SK-MEL-5 (cell line): ENCODE measurements at regions not wholly inside any gene's neighbourhood (a gene's known extent, or its start where the extent isn't known, plus 50 kb on each side); places are given as distances from the start of the nearest gene placed in this dataset.
"Not testable (repeated sequence)": the region's sequence is repeated elsewhere in the genome, so short reads cannot be mapped to it uniquely, and the experiment has no call there.

Experiments
- DNase-seq: peaks from one replicate; pipeline ENCODE4 v3.0.0-alpha.2; 2016; ENCODE audit warnings: low read depth, low spot score
- in situ Hi-C: cut with HindIII; loops from 2 replicates; pipeline ENCODE4 v1.10.0; 2016; ENCODE audit warnings: low sequenced_read_pairs, high pct_unique_total_duplicates, low pct_unique_long_range_greater_than_20kb

DNA sequence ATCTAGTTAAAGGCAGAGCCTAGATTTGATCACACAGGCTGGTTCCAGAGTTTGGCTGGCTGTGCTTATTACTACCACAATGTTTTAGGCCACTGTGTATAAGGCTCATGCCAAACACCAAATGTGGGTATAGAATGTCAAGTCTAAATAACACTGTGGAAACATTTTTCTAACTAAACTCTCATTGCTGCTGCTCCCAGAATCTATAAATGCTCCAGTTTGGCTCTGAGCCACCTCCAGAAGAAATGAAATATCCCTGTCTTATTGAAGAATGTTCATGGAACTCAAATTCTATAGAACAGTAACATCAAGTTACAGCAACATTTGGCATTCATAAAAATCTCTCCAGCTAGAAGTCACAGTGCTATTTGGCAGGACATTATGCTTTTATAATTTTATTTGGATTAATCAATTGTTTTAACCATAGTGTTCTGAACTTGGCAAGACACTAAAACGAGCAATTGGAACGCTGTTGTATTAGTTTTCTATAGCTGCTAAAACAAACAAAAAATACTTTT lies 178.1 kb upstream of the COX7C start:
- DNase-seq, result no peak
- in situ Hi-C loops, result no loop called here

DNA sequence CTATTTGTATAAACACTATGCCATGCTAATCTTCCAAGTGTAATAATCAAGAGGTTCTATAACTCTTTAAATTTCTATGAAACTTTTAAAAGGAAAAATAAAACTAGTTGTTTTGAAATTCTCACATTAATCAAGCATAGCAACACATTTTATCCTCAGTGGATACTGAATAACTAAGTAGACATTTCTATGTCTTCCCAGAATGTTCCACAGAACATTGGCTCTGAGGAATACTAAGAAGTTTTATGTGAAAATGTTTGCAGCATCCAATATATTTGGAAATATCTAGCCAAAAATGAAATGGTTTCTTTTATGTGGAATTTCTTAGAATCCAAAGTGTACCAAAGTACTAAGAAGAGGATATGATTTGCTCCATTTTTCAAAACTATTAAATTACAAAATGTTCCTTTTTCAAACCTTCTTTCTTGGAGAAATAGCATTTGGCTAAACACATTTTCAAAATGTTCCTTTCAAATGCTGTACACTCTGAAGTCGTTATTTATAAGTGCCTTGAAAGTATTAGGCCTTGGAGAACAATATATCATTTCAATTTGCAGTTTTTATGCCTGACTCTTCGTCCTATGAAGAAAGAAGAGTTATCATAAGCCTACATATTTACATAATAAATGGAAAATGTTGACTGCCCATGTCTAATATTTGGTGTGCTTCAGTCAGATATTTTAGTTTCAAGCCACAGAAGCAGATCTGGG lies 175.6 kb upstream of the COX7C start:
- no peak for DNase-seq
- in situ Hi-C loops, result no loop called here

DNA sequence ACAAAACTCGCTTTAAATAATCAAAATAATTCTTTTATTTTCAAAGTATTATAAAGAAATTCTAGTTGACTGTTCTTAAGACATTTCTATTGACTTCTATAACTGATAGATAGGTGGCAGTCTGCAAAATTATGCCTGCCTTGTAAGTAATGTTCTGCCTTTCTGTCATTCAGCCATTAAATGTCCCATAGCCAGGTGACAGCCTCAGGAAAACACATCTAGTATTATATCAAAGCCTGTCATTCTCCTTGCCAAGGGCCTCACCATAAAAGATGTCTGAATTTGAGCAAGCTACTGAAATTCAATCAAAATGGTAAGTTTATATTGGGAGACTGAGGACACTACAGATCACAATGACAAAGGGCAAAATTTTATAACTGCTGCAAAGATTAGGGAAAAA lies 170.4 kb upstream of the COX7C start:
- in situ Hi-C loops, result no loop called here
- no peak for DNase-seq

DNA sequence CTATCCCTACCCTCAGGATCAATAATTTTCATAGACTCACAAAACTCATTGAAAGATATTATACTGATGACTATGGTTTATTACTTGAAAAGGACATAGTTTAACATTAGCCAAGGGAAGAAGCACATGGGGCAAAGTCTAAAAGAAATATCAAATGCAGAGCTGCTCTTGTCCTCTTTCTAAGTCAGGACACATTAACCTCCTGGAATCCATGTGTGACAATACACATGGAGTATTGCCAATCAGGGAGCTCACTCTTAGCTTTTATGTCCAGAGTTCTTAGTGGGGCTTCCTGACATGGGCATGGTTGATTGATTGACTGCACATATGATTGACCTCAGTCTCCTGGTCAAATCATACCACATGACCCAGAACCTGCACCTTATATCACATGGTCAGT lies 165.5 kb upstream of the COX7C start:
- in situ Hi-C loops, result no loop called here
- no peak for DNase-seq

DNA sequence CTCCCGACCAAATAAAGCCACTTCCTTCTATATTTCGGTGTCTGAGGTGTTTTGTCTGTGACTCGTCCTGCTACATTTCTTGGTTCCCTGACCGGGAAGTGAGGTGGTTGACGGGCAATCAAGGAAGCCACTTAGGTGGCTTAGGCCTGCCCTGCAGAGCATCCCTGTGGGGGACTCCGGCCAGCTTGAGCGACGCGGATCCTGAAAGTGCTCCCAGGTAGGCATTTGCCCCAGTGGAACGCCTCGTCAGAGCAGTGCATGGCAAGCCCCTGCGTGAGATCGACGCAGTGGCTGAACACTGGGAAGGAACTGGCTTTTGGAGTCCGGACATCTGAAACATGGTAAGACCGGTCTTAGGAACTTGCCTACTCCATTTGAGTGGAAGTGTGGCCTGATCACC lies 157.2 kb upstream of the COX7C start:
- in situ Hi-C loops, result no loop called here

DNA sequence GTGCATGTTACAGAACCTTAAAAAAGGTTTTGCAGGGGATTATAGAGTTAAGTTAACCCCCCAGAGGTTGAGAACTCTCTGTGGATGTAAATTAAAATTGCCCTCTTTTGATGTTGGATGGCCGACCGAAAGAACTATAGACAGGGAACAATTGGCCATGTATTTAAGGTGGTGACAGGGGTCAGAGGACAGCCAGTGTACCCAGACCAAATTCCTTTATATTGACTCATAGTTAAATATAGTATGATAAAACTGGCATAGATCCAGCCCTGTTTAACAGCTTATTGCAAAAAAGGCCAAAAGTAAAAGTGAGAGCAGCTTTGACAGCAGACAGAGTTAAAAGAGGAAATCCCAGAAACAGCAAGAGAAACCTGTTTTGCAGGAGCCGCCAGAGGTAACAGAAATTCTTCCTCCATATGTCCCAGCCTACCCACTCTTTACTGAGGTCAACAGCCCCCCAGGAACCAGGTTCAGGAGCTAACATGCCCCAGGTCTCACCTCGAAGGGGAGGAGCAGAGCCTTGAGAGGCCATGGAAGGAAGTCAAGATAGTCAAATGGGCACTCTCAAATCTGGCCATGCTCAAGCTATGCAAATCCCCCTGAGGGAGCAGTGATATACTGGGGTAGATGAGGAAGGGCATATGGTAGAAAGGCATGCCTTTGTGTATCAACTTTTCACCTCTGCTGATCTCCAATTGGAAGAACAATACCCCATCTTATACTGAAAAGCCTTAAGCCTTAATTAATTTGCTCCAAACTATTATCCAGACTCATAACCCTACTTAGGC lies 156.4 kb upstream of the COX7C start:
- no peak for DNase-seq
- in situ Hi-C loops, result no loop called here

More for the DNA sequence above, 157.2 kb upstream of the COX7C start:
- no peak for DNase-seq

DNA sequence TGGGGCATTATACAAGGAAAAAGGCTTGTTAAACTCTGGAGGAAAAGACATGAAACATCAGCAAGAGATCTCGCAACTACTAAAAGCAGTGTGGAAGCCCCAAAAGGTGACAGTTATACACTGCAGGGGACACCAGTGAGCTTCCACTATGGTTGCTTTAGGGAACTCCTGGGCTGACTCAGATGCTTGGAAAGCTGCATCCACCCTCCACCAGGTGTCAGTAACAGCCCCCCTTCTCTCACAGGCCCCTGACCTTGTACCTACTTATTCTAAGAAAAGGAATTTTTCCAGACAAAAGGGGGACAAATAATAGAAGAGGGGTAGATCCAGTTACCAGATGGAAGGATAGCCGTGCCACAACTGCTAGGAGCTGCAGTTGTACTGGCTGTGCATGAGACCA lies 154.4 kb upstream of the COX7C start:
- no peak for DNase-seq
- in situ Hi-C loops, result no loop called here

DNA sequence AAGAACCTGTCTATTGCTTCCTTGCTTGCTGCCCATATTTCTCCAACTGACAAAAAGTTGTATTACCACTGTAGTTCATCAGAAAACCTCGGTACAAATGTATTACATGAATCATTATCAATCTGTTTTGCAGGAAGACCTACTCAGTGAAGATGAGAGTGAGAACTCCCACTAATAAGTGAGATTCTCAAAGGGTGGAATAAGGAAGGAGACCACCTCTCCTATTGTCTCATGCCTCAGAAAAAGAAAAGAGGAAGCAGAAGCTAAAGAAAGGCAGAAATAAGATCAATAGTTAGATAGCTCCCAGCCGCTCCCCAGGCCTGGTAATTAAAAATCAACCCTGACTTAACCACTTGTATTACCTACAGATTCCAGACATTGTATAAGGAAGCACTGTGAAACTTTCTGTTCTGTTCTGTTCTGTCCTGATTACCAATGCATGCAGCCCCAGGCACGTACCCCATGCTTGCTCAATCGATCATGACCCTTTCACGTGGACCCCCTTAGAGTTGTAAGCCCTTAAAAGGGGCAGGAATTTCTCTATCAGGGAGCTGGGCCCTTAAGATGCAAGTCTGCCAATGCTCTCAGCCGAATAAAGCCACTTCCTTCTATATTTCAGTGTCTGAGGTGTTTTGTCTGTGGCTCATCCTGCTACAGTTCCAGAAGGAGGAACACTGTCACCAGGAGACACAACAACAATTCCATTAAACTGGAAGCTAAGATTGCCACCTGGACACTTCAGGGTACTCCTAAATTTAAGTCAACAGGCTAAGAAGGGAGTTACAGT lies 152.5 kb upstream of the COX7C start:
- in situ Hi-C loops, result no loop called here
- DNase-seq, result no peak

DNA sequence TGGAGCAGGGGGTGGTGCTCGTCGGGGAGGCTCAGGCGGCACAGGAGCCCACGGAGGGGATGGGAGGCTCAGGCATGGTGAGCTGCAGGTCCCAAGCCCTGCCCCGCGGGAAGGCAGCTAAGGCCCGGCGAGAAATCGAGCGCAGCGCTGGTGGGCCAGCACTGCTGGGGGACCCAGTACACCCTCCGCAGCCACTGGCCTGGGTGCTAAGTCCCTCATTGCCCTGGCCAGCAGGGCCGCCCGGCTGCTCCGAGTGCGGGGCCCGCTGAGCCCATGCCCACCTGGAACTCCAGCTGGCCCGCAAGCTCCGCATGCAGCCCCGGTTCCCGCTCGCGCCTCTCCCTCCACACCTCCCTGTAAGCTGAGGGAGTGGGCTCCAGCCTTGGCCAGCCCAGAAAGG lies 151.0 kb upstream of the COX7C start:
- DNase-seq, in situ Hi-C loops: not testable (repeated sequence)

DNA sequence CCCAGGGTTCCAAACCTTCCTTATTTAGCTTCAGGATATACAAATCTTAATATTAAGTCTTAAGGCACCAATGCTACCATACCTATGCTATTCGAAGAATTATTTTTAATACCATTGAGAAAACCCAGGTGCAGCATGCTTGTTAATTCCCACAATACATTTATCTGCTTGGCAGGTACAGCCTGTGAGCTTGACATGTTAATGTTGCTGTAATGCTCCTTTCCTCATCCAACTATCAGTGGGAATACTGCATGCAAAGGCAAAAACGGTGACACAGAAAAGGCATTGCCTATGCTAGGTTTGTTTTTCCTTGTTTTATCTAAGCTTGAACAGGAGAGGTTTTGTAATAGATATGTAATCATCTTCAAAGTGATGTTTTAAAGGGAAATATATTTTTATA lies 135.7 kb upstream of the COX7C start:
- in situ Hi-C loops, result no loop called here
- no peak for DNase-seq

DNA sequence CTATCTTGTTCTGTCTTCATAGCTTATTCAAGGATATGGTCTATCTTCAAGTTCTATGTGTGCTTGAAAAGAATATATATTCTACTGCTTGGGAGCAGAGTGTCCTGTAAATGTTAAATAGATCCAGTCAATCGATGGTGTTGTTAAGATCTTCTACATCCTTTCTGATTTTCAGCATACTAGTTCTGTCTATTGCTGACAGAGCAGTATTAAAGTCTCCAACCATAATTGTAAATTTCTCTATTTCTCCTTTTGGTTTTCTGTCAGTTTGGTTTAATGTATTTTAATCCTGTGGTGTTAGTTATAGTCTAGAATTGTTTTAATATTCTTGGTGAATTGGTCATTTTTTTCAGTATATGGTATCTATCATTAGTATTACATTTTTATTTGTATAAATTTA lies 124.0 kb upstream of the COX7C start:
- in situ Hi-C loops, result no loop called here
- no peak for DNase-seq

DNA sequence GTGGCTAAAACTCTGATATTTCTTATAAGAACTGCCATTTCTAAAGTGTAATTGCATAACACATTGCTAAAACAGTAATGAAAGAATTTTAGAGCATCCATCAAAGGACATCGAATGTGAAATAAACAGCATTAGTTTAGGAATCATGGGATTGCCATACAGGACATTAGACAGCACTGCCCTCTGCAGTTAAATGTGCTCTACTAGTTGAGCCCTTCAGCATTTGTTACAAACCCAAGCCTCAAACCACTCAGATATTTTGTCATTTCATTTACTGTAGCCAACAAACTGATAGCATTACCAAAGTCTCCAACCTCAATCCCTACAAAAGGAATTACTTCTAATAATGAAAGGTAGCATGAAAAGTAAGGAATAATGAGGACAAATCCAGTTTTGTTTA lies 116.8 kb upstream of the COX7C start:
- DNase-seq, result peak; percentile 31
- in situ Hi-C loops, result no loop called here

DNA sequence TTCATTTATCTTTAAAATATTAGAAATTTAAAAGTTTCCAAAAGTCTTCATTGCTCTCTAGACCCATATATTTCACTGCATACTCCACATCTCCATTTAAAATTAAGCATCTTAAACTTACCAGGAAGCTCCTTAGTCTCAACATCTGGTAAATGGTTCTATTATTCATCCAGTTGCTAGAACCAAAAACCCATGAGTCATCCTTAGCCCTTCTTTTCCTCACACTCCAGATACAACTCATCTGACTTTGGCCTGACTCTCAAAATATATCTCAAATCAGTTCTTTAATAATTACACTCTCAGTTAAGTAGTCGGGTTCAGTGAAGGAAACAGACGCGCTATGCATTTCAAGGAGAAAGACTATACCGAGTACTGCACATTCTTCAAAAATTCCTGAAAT lies 110.2 kb upstream of the COX7C start:
- in situ Hi-C loops, result no loop called here
- no peak for DNase-seq

DNA sequence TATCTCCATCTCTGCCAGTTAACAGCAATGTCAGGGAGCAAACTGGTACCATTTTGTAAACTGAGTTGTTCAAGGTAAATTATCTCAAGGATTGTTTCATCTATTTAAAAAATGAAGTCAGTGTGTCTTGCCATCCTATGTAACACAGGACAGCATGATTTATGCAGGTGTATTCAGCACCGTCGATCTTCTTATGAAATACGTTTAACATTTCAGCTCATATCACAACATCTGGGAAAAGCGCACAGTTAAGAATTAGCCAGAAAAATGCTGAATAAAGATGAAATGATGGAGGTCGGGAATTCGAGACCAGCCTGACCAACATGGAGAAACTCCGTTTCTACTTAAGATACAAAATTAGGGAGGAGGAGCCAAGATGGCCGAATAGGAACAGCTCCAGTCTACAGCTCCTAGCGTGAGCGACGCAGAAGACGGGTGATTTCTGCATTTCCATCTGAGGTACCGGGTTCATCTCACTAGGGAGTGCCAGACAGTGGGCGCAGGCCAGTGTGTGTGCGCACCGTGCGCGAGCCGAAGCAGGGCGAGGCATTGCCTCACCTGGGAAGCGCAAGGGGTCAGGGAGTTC lies 107.3 kb upstream of the COX7C start:
- DNase-seq, in situ Hi-C loops: not testable (repeated sequence)

DNA sequence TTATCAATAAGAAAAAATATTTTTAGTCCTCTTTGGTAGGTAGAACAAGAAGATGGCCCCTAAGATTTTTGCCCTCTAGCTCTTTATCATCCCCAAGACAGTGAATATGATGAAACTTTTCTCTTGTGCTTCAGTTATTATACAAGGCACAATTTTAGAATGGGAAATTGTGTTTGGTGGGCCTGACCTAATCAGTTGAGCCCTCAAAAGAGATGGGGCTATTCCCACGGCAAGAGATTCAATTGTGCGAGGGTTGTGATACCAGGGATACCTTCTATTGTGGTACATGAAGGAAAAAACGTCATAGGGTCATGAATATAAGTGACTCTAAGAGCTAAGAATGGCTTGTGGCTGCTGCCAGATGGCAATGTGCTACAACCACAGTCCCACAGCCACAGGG lies 94.0 kb upstream of the COX7C start:
- no peak for DNase-seq
- in situ Hi-C loops, result no loop called here

DNA sequence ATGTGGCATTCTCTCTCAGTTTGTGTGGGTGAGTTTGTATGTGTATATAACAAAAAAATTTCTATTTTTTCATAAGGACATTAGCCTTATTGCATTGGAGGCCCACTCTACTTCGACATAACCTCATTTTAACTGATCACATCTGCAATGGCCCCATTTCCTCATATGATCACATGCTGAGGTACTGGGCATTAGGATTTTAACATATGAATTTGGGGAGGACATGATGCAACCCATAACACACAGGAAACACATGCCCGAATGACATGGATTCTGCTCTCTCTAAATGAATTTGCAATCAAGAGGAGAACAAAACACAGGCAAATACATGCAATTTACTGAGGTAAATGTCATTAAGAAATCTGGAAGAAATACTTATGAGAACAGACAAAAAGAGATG lies 92.1 kb upstream of the COX7C start:
- in situ Hi-C loops, result no loop called here
- no peak for DNase-seq

DNA sequence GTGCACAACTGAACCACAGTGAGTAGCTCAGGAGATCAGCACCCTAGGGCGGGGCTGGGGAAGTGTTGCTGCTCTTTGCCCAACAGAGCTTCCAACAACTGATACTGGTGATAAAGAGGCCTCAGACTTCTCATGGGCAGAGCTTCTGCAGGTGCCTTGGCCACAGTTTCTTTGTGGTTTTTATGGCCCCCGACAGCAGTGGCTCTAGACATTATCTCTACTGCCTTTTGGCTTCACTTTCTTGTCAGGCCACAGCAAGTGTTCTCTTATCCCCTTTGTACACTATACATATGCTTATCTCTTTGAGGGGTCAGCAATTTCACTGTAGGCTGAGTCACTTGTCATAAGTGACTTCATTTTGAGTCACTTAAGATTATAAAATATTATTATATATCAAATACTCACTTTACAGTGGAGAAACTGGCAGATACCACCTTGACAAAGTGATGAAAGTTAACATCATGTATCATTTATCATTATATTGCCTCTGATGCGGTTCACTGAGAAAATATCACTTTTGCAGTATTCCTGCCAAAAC lies 90.9 kb upstream of the COX7C start:
- no peak for DNase-seq
- in situ Hi-C loops, result no loop called here

DNA sequence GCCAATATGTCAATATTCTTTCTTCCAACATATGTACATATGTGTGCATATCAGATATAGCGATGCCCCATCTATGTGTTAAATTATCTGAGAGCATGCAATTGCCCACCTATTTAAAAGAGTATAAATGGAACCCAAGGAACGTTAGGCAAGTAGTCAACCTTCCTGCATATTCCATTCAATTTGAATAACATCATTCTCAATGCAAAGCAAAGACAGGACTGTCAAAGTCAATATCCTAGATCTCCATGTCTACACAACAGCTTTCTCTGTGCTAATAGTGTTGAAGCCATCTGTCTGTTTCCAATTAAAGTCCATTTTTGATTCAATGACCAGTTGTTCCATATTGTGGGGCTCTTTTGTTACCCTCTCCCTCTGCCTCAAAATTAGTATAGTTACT lies 85.3 kb upstream of the COX7C start:
- in situ Hi-C loops, result no loop called here

More for the DNA sequence above, 85.3 kb upstream of the COX7C start:
- DNase-seq, result no peak
